ENCODE measurements at regions not wholly inside any gene's neighbourhood (a gene's known extent, or its start where the extent isn't known, plus 50 kb on each side); places are given as distances from the start of the nearest gene placed in this dataset.

DNA sequence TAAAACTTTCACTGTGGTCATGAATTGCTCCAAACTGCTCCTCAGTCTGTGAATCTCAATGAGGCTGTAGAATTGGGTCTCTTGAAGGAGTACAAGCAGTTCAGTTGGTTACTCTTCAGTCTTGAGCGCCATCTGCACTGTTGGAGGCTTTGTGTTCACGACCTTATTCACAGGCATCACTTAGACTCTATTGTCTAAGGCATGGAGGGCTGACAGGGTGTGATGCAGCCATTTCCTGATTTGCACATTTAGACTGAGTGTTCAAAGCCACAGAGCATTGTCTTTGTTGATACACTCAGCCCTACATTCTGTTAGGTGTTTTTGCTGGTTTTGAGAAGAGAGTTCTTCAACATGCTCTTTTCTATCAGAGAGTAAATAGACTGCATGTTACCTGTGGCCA lies 355.9 kb upstream of the RIOK2 start:
- Histone ChIP-seq H3K4me2 (replicated peaks; ENCODE audit: extremely low read depth, low read length, poor library complexity, severe bottlenecking) (no peak overlapping the region), H3K36me3 (replicated peaks in 1 of 2; ENCODE audit: control insufficient read depth in 1 of 2, insufficient read depth in 2 of 2, low read length in 2 of 2) (no peaks in the 10 kb centered on the region), H3K27ac (ENCODE audit: low read depth in 1 of 2, low read length in 2 of 2) (no peak overlapping the region), H4K20me1 (ENCODE audit: insufficient read depth, low read length) (no peaks in the 10 kb centered on the region), H3K27me3 (ENCODE audit: control insufficient read depth in 2 of 2, insufficient read depth in 2 of 2, low read length in 2 of 2) (no peaks in the 10 kb centered on the region), H3K9ac (ENCODE audit: insufficient read depth, low read length, poor library complexity, severe bottlenecking) (no peak overlapping the region), H3K4me3 (replicated peaks in 1 of 3; ENCODE audit: low read depth in 2 of 3, low read length in 3 of 3) (no peak overlapping the region), H3K4me1 (ENCODE audit: control insufficient read depth in 1 of 2, insufficient read depth in 2 of 2, low read length in 2 of 2) (peaks cover 4 to 7% of the 10 kb centered on the region in 2 donors), H2AFZ (ENCODE audit: insufficient read depth, low read depth, low read length, poor library complexity, severe bottlenecking) (no peak overlapping the region), H3K79me2 (ENCODE audit: insufficient read depth, low read length) (no peaks in the 10 kb centered on the region), H3K9me3 (replicated peaks in 1 of 2; ENCODE audit: control insufficient read depth in 1 of 2, insufficient read depth in 1 of 2, low read length in 2 of 2) (peaks cover 0 to 9% of the 10 kb centered on the region in 2 donors)
- peak overlapping the region in 1 of 7 donors; percentile 18 for H3K27ac Mint-ChIP-seq
- intact Hi-C loops (cut with micrococcal nuclease), result no loop called here
- H3K27me3 Mint-ChIP-seq (ENCODE audit: low read depth in 3 of 3), result no peaks in the 10 kb centered on the region
- no peak overlapping the region for H3K4me3 Mint-ChIP-seq
- peaks cover 5% of the 10 kb centered on the region for H3K4me1 Mint-ChIP-seq
- H3K36me3 Mint-ChIP-seq, result no peaks in the 10 kb centered on the region
- WGBS (ENCODE audit: insufficient coverage), result 83% methylated on average over 1 of the region's 2 CpGs
- peaks cover 2 to 8% (median 5%) of the 10 kb centered on the region in 7 donors for H3K9me3 Mint-ChIP-seq
- DNase-seq, result no peak
- TF ChIP-seq, protein P1, sequence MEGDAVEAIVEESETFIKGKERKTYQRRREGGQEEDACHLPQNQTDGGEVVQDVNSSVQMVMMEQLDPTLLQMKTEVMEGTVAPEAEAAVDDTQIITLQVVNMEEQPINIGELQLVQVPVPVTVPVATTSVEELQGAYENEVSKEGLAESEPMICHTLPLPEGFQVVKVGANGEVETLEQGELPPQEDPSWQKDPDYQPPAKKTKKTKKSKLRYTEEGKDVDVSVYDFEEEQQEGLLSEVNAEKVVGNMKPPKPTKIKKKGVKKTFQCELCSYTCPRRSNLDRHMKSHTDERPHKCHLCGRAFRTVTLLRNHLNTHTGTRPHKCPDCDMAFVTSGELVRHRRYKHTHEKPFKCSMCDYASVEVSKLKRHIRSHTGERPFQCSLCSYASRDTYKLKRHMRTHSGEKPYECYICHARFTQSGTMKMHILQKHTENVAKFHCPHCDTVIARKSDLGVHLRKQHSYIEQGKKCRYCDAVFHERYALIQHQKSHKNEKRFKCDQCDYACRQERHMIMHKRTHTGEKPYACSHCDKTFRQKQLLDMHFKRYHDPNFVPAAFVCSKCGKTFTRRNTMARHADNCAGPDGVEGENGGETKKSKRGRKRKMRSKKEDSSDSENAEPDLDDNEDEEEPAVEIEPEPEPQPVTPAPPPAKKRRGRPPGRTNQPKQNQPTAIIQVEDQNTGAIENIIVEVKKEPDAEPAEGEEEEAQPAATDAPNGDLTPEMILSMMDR (IDR thresholded peaks at IDR 0.05), result no peak

GRCh38 chr5:97541864-97542263 lies 358.8 kb upstream of the RIOK2 start:
- Histone ChIP-seq H3K4me1 (ENCODE audit: control insufficient read depth in 1 of 2, insufficient read depth in 2 of 2, low read length in 2 of 2) (no peaks in the 10 kb centered on the region), H3K79me2 (ENCODE audit: insufficient read depth, low read length) (no peaks in the 10 kb centered on the region), H3K4me2 (replicated peaks; ENCODE audit: extremely low read depth, low read length, poor library complexity, severe bottlenecking) (no peak overlapping the region), H3K9ac (ENCODE audit: insufficient read depth, low read length, poor library complexity, severe bottlenecking) (no peak overlapping the region), H3K27me3 (ENCODE audit: control insufficient read depth in 2 of 2, insufficient read depth in 2 of 2, low read length in 2 of 2) (no peaks in the 10 kb centered on the region), H3K36me3 (replicated peaks in 1 of 2; ENCODE audit: control insufficient read depth in 1 of 2, insufficient read depth in 2 of 2, low read length in 2 of 2) (no peaks in the 10 kb centered on the region), H3K4me3 (replicated peaks in 1 of 3; ENCODE audit: low read depth in 2 of 3, low read length in 3 of 3) (no peak overlapping the region), H4K20me1 (ENCODE audit: insufficient read depth, low read length) (no peaks in the 10 kb centered on the region), H2AFZ (ENCODE audit: insufficient read depth, low read depth, low read length, poor library complexity, severe bottlenecking) (no peak overlapping the region), H3K9me3 (replicated peaks in 1 of 2; ENCODE audit: control insufficient read depth in 1 of 2, insufficient read depth in 1 of 2, low read length in 2 of 2) (peaks cover 0 to 9% of the 10 kb centered on the region in 2 donors), H3K27ac (ENCODE audit: low read depth in 1 of 2, low read length in 2 of 2) (no peak overlapping the region)
- TF ChIP-seq, protein P1 (IDR thresholded peaks at IDR 0.05), result no peak
- Mint-ChIP-seq H3K4me3 (no peak overlapping the region), H3K4me1 (no peaks in the 10 kb centered on the region), H3K27me3 (ENCODE audit: low read depth in 3 of 3) (peaks cover 0 to 2% (median 0%) of the 10 kb centered on the region in 3 donors), H3K9me3 (peaks cover 2 to 8% (median 5%) of the 10 kb centered on the region in 7 donors), H3K27ac (no peak overlapping the region), H3K36me3 (no peaks in the 10 kb centered on the region)
- WGBS (ENCODE audit: insufficient coverage), result 96% methylated on average over 13 of the region's 20 CpGs
- intact Hi-C loops (cut with micrococcal nuclease), result no loop called here
- no peak for DNase-seq
